Esophagus squamous epithelium (tissue), 4 donors: ENCODE measurements at regions not wholly inside any gene's neighbourhood (a gene's known extent, or its start where the extent isn't known, plus 50 kb on each side); places are given as distances from the start of the nearest gene placed in this dataset.

ENCODE experiments used
- POLR2A ChIP-seq, 4 donors: fragments of 450-650 bp; IDR thresholded peaks; one replicate each; pipeline ENCODE4 v1.6.1; 2017; ENCODE audit warnings: antibody characterized with exemption in 4 of 4, mild to moderate bottlenecking in 4 of 4, moderate library complexity in 3 of 4
- TF ChIP-seq, protein P1 (sequence below), 6 experiments: fragments of 450-650 bp in 4 of 6; fragments of 200-600 bp in 2 of 6; sonication (generic) in 2 of 6; IDR thresholded peaks; one replicate each; pipeline ENCODE4 v1.5.1; 2016 to 2019; ENCODE audit warnings: antibody characterized with exemption in 6 of 6, mild to moderate bottlenecking in 4 of 6, moderate library complexity in 4 of 6

DNA sequence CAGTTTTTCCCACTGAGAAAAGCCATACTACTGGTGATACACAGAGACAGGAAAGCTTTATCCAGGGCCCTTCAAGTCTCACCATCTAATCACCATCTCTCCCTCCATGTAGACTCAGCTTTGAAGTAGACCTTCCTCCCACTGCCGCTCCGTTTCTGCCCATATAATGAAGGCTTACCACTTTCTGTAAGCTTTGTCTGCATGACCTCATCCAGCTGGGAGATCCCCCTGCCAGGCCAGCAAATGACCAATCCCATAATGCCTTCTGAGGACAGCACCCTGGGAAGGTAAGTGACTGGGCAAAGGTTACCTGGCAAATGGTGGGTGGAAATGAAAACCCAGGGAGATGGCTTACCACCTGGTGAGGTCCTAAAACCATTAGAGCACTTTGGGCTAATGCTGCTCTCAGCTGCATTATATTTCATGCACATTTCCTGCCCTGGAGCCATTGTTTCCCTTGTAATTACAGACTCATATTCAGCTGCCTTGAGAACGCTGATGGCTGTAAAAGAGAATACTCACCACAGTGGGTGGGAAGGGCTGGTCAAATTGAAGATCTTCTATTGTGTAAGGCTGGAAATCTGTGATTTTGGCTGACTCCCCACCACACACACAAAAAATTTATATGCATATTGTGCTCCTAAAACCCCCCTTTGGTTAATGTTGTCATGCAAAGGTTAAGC lies 350.7 kb upstream of the SYT4 start:
- TF ChIP-seq, protein P1, sequence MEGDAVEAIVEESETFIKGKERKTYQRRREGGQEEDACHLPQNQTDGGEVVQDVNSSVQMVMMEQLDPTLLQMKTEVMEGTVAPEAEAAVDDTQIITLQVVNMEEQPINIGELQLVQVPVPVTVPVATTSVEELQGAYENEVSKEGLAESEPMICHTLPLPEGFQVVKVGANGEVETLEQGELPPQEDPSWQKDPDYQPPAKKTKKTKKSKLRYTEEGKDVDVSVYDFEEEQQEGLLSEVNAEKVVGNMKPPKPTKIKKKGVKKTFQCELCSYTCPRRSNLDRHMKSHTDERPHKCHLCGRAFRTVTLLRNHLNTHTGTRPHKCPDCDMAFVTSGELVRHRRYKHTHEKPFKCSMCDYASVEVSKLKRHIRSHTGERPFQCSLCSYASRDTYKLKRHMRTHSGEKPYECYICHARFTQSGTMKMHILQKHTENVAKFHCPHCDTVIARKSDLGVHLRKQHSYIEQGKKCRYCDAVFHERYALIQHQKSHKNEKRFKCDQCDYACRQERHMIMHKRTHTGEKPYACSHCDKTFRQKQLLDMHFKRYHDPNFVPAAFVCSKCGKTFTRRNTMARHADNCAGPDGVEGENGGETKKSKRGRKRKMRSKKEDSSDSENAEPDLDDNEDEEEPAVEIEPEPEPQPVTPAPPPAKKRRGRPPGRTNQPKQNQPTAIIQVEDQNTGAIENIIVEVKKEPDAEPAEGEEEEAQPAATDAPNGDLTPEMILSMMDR (IDR thresholded peaks at IDR 0.05), result no peak
- no peak for TF ChIP-seq POLR2A (IDR thresholded peaks at IDR 0.05)
